ENCODE measurements at regions not wholly inside any gene's neighbourhood (a gene's known extent, or its start where the extent isn't known, plus 50 kb on each side); places are given as distances from the start of the nearest gene placed in this dataset.
"Not testable (repeated sequence)": the region's sequence is repeated elsewhere in the genome, so short reads cannot be mapped to it uniquely, and the experiment has no call there.

DNA sequence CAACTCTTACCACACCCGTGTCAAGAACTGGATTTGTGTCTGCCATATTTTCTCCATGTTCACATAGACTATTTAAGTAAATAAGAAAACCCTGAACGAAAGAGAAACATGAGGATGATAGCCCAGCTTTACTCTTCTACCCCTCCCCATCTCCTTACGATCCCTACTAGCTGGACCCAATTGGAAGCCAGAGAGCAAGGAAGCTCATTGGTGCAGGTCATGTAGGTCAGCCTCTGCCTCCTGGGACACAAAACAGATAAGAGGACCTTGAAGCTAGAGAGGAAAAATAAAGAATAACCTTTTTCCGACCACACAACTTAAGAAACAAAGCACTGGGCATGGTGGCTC, 124.6 kb upstream of the ATF7IP start:
- intact Hi-C loops (cut with DNase I; ENCODE audit: low total_unique reads) = no loop called here
- Histone ChIP-seq H3K4me3 (no peak overlapping the region), H3K27me3 (replicated peaks in 1 of 7) (no peaks in the 10 kb centered on the region), H3K4me1 (peaks cover 5 to 48% (median 27%) of the 10 kb centered on the region in 6 donors), H3K36me3 (peaks cover 0 to 3% (median 0%) of the 10 kb centered on the region in 6 donors), H3K9me3 (peaks cover 7 to 40% (median 32%) of the 10 kb centered on the region in 8 donors), H3K27ac (peak overlapping the region in 5 of 8 donors; percentile 61 to 87 (median 79))
- WGBS, 5 donors = 67 to 75% (median 70%) methylated on average over 4 of the region's 4 CpGs
- no peak for DNase-seq
- TF ChIP-seq, protein P1, sequence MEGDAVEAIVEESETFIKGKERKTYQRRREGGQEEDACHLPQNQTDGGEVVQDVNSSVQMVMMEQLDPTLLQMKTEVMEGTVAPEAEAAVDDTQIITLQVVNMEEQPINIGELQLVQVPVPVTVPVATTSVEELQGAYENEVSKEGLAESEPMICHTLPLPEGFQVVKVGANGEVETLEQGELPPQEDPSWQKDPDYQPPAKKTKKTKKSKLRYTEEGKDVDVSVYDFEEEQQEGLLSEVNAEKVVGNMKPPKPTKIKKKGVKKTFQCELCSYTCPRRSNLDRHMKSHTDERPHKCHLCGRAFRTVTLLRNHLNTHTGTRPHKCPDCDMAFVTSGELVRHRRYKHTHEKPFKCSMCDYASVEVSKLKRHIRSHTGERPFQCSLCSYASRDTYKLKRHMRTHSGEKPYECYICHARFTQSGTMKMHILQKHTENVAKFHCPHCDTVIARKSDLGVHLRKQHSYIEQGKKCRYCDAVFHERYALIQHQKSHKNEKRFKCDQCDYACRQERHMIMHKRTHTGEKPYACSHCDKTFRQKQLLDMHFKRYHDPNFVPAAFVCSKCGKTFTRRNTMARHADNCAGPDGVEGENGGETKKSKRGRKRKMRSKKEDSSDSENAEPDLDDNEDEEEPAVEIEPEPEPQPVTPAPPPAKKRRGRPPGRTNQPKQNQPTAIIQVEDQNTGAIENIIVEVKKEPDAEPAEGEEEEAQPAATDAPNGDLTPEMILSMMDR (IDR thresholded peaks at IDR 0.05 in 8 of 11, conservative IDR thresholded peaks at IDR 0.05 in 3 of 11) = no peak
- TF ChIP-seq POLR2AphosphoS5 (IDR thresholded peaks at IDR 0.05) = no peak

DNA sequence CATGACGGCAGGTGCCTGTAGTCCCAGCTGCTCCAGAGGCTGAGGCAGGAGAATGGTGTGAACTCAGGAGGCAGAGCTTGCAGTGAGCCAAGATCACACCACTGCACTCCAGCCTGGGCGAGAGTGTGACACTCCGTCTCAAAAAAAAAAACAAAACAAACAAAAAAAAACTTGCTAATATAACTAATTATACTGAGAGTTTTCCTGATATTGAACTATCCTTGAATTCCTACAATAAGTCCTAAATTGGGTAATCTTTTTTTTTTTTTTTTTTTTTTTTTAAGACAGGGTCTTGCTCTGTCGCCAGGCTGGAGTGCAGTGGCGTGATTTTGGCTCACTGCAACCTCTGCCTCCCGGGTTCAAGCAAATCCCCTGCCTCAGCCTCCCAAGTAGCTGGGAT, 122.7 kb upstream of the ATF7IP start:
- H3K4me3 ChIP-seq; DNase-seq; intact Hi-C loops (cut with DNase I; ENCODE audit: low total_unique reads); H3K27me3 ChIP-seq (replicated peaks in 1 of 7); H3K27ac ChIP-seq; H3K36me3 ChIP-seq: not testable (repeated sequence)
- Histone ChIP-seq H3K9me3 (peaks cover 7 to 40% (median 32%) of the 10 kb centered on the region in 8 donors), H3K4me1 (peaks cover 5 to 49% (median 27%) of the 10 kb centered on the region in 6 donors)
- 90 to 99% (median 96%) methylated on average over 6 of the region's 6 CpGs for WGBS, 5 donors

DNA sequence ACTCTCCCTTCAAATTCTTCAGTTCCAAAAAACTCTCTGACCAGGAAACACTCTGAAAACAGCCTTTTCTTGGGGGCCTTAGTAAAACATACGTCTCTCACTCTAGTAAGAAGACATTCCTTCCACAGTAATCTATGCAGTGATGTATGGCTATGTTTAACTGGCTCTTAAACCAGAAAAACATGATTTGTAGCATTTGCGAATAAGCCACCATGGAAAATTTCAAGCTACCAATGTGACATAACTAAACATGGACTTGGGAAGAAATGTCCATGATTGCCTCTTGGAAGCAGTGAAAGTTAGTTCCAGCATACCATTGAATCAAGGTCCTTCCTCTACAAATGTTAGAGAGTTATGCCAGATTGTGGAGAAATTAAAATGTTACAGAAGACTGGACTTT, 121.5 kb upstream of the ATF7IP start:
- Histone ChIP-seq H3K9me3 (peaks cover 7 to 40% (median 32%) of the 10 kb centered on the region in 8 donors), H3K4me1 (peaks cover 4 to 38% (median 19%) of the 10 kb centered on the region in 6 donors), H3K27me3 (replicated peaks in 1 of 7) (no peaks in the 10 kb centered on the region), H3K4me3 (no peak overlapping the region), H3K36me3 (peaks cover 0 to 3% (median 0%) of the 10 kb centered on the region in 6 donors), H3K27ac (no peak overlapping the region)
- DNase-seq = no peak
- TF ChIP-seq POLR2AphosphoS5 (IDR thresholded peaks at IDR 0.05) (no peak), POLR2A (IDR thresholded peaks at IDR 0.05) (no peak)
- TF ChIP-seq, protein P1 (IDR thresholded peaks at IDR 0.05 in 8 of 11, conservative IDR thresholded peaks at IDR 0.05 in 3 of 11) = no peak
- 87 to 99% (median 98%) methylated on average over 2 of the region's 2 CpGs for WGBS, 5 donors
- intact Hi-C loops (cut with DNase I; ENCODE audit: low total_unique reads) = no loop called here

DNA sequence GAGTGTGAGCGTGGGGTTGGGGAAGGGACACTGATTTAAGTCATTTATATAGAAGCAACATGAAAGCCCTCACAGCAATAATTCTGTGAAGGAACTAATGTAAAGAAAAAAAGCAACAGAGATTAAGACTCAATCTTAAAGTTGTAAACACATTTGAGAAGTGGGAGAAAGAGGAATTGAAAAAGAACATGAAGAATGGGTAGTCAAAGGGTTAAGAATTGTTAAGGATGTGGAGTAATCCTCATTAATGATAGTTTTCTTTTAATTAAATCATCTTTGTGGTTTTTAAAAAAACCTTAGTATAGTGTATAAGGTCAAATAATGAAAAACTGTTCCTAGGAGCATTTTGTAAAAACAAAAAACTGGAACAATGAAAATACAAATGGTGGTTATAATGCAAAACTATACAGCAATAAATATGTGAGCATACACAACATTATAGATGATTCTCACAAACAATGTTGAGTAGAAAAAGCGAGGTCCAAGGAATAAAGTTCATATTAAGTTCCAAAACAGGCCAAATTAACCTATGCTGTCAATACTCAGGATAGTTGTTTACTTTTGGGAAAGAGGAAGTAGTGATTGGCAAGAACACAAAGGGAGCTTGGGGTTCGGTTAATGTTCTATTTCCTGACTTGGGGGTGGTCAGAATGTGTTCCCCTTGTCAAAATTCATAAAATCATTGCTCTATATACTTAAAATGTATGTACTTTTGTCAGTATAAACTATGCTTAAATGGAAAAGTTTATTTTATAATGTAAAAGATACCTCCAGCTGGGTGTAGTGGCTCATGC, 120.4 kb upstream of the ATF7IP start:
- DNase-seq = no peak
- H3K9me3 ChIP-seq = peaks cover 7 to 40% (median 32%) of the 10 kb centered on the region in 8 donors
- H3K27me3 ChIP-seq (replicated peaks in 1 of 7) = no peaks in the 10 kb centered on the region
- H3K4me3 ChIP-seq = no peak overlapping the region
- intact Hi-C loops (cut with DNase I; ENCODE audit: low total_unique reads) = no loop called here
- H3K4me1 ChIP-seq = peaks cover 0 to 27% (median 8%) of the 10 kb centered on the region in 6 donors
- H3K27ac ChIP-seq = no peak overlapping the region
- peaks cover 0 to 3% (median 0%) of the 10 kb centered on the region in 6 donors for H3K36me3 ChIP-seq
- no peak for TF ChIP-seq POLR2A (IDR thresholded peaks at IDR 0.05)
- TF ChIP-seq, protein P1 (IDR thresholded peaks at IDR 0.05 in 8 of 11, conservative IDR thresholded peaks at IDR 0.05 in 3 of 11) = no peak
- TF ChIP-seq POLR2AphosphoS5 (IDR thresholded peaks at IDR 0.05) = no peak
- WGBS, 5 donors = 50 to 62% (median 56%) methylated on average over 3 of the region's 3 CpGs

Measured in spleen (tissue), 11 donors.